ENCODE measurements at regions not wholly inside any gene's neighbourhood (a gene's known extent, or its start where the extent isn't known, plus 50 kb on each side); places are given as distances from the start of the nearest gene placed in this dataset.

GRCh38 chr2:140057928-140058327 is 1277.7 kb upstream of the NXPH2 start:
- TF ChIP-seq CTCF (optimal IDR thresholded peaks at IDR 0.05 in 1 of 3, IDR thresholded peaks at IDR 0.05 in 1 of 3, conservative IDR thresholded peaks at IDR 0.05 in 1 of 3; ENCODE audit: extremely low read depth in 1 of 3, insufficient read depth in 2 of 3, low read length in 3 of 3) (no peak), EZH2 (IDR thresholded peaks at IDR 0.05; ENCODE audit: low read length) (no peak)
